ENCODE measurements at regions not wholly inside any gene's neighbourhood (a gene's known extent, or its start where the extent isn't known, plus 50 kb on each side); places are given as distances from the start of the nearest gene placed in this dataset.

- no peak for FAIRE-seq
- Histone ChIP-seq H4K20me1 (replicated peaks; ENCODE audit: control insufficient read depth, extremely low read depth, insufficient read depth, low read length) (no peaks in the 10 kb centered on the region), H2AFZ (ENCODE audit: low read depth, low read length) (no peak overlapping the region), H3K27ac (ENCODE audit: insufficient read depth, low read depth, low read length) (no peak overlapping the region), H3K36me3 (ENCODE audit: control insufficient read depth in 2 of 2, extremely low read depth in 1 of 2, insufficient read depth in 2 of 2, low read length in 2 of 2) (no peaks in the 10 kb centered on the region), H3K4me1 (ENCODE audit: control insufficient read depth, extremely low read depth, insufficient read depth, low read length) (no peaks in the 10 kb centered on the region), H3K4me3 (replicated peaks in 1 of 3; ENCODE audit: insufficient read depth in 1 of 3, low read depth in 1 of 3, low read length in 3 of 3) (no peak overlapping the region), H3K27me3 (ENCODE audit: control insufficient read depth in 2 of 2, insufficient read depth in 2 of 2, low read length in 2 of 2) (no peaks in the 10 kb centered on the region), H3K9me1 (replicated peaks; ENCODE audit: control insufficient read depth, extremely low read depth, insufficient read depth, low read length) (no peaks in the 10 kb centered on the region), H3K79me2 (ENCODE audit: control insufficient read depth, insufficient read depth, low read length) (no peaks in the 10 kb centered on the region), H3K9ac (replicated peaks; ENCODE audit: extremely low read depth, insufficient read depth, low read length) (no peak overlapping the region), H3K9me3 (replicated peaks; ENCODE audit: control insufficient read depth, insufficient read depth, low read length) (no peaks in the 10 kb centered on the region), H3K4me2 (ENCODE audit: insufficient read depth, low read length) (no peak overlapping the region)
- dilution Hi-C loops (cut with MboI; ENCODE audit: extremely low pct_ligation_motif_present, low sequenced_read_pairs) (no loop called here), intact Hi-C loops (cut with micrococcal nuclease) (no loop called here)
- DNase-seq (ENCODE audit: low read depth, low spot score): no peak
- ChIA-PET POLR2A (no interaction called here), CTCF (no interaction called here)
- TF ChIP-seq MYC (IDR thresholded peaks at IDR 0.05; ENCODE audit: low read depth, low read length) (no peak), CTCF (IDR thresholded peaks at IDR 0.05; ENCODE audit: extremely low read depth in 1 of 2, insufficient read depth in 1 of 2, low read depth in 1 of 2, low read length in 2 of 2) (no peak), EZH2 (IDR thresholded peaks at IDR 0.05; ENCODE audit: borderline replicate concordance, low read depth, low read length, severe bottlenecking) (no peak), JUN (IDR thresholded peaks at IDR 0.05; ENCODE audit: borderline replicate concordance, insufficient read depth, insufficient read length, low read depth) (no peak), MAX (IDR thresholded peaks at IDR 0.05; ENCODE audit: insufficient read depth, insufficient read length) (no peak), POLR2A (IDR thresholded peaks at IDR 0.05; ENCODE audit: low read depth, low read length) (no peak), GATA2 (IDR thresholded peaks at IDR 0.05; ENCODE audit: insufficient read depth, insufficient read length, low read depth, low read length) (no peak), FOS (IDR thresholded peaks at IDR 0.05; ENCODE audit: borderline replicate concordance, insufficient read depth, low read length) (no peak), POLR2AphosphoS5 (IDR thresholded peaks at IDR 0.05; ENCODE audit: insufficient read depth, low read depth, low read length) (no peak)
- no TSS peak for BruUV-seq (replicated peaks)
Measured at GRCh38 chr4:60002603-60003337, 1197.4 kb upstream of the ADGRL3 start.
